Neural progenitor cell (in vitro differentiated cells): ENCODE measurements at regions not wholly inside any gene's neighbourhood (a gene's known extent, or its start where the extent isn't known, plus 50 kb on each side); places are given as distances from the start of the nearest gene placed in this dataset.

Experiments
- DNase-seq: peaks from one replicate; pipeline ENCODE4 v3.0.0-alpha.2; 2016; ENCODE audit warnings: low spot score
- H2AFZ ChIP-seq: fragments of 200-600 bp; sonication (generic); replicated peaks from 2 replicates; pipeline ENCODE4 v1.6.1; 2016; ENCODE audit warnings: antibody characterized with exemption
- H3F3A ChIP-seq: fragments of 200-600 bp; sonication (generic); 2 replicates; pipeline ENCODE4 v1.6.1; 2016; ENCODE audit warnings: antibody characterized with exemption, low read depth
- H3K27ac ChIP-seq: fragments of 200-600 bp; sonication (generic); 2 replicates; pipeline ENCODE4 v1.5.1; 2016; ENCODE audit warnings: mild to moderate bottlenecking
- H3K27me3 ChIP-seq: fragments of 200-600 bp; sonication (generic); 2 replicates; pipeline ENCODE4 v1.6.1; 2016; ENCODE audit warnings: mild to moderate bottlenecking, moderate library complexity
- H3K36me3 ChIP-seq: fragments of 200-600 bp; sonication (generic); 2 replicates; pipeline ENCODE4 v1.5.1; 2016
- H3K4me1 ChIP-seq: fragments of 200-600 bp; sonication (generic); 2 replicates; pipeline ENCODE4 v1.6.1; 2016; ENCODE audit warnings: mixed run types
- H3K4me2 ChIP-seq: fragments of 200-600 bp; sonication (generic); 2 replicates; pipeline ENCODE4 v1.6.1; 2016
- H3K4me3 ChIP-seq: fragments of 200-600 bp; sonication (generic); 2 replicates; pipeline ENCODE4 v1.5.1; 2016
- H3K79me2 ChIP-seq: fragments of 200-600 bp; sonication (generic); 2 replicates; pipeline ENCODE4 v1.6.1; 2016; ENCODE audit warnings: low read depth
- H3K9ac ChIP-seq: fragments of 200-600 bp; sonication (generic); 2 replicates; pipeline ENCODE4 v1.6.1; 2016
- H3K9me3 ChIP-seq: fragments of 200-600 bp; sonication (generic); 2 replicates; pipeline ENCODE4 v1.5.1; 2016; ENCODE audit warnings: low read depth
- H4K20me1 ChIP-seq: fragments of 200-600 bp; sonication (generic); 2 replicates; pipeline ENCODE4 v1.6.1; 2016; ENCODE audit warnings: low read depth
- H3K27ac Mint-ChIP-seq: 3 replicates; pipeline ENCODE4 v1.8.0; 2021; ENCODE audit warnings: mixed read lengths
- H3K27me3 Mint-ChIP-seq: 2 replicates; pipeline ENCODE4 v1.8.0; 2022; ENCODE audit warnings: low read depth, mild to moderate bottlenecking, inconsistent platforms, moderate library complexity, mixed read lengths; ENCODE audit not compliant: insufficient read depth
- H3K36me3 Mint-ChIP-seq: 3 replicates; pipeline ENCODE4 v1.8.0; 2021; ENCODE audit warnings: mixed read lengths
- H3K4me1 Mint-ChIP-seq: 3 replicates; pipeline ENCODE4 v1.8.0; 2021; ENCODE audit warnings: mixed read lengths
- H3K4me3 Mint-ChIP-seq: 3 replicates; pipeline ENCODE4 v1.8.0; 2021; ENCODE audit warnings: mild to moderate bottlenecking, moderate library complexity, mixed read lengths
- H3K9me3 Mint-ChIP-seq: 3 replicates; pipeline ENCODE4 v1.8.0; 2020; ENCODE audit warnings: mixed read lengths
- CTCF ChIP-seq: fragments of 200-600 bp; sonication (generic); IDR thresholded peaks from 2 replicates; pipeline ENCODE4 v1.5.1; 2017; ENCODE audit warnings: antibody characterized with exemption, mild to moderate bottlenecking
- EZH2 ChIP-seq: fragments of 200-600 bp; sonication (generic); IDR thresholded peaks from 2 replicates; pipeline ENCODE4 v1.6.1; 2017; ENCODE audit warnings: antibody characterized with exemption, mild to moderate bottlenecking, moderate library complexity
- EZH2phosphoT487 ChIP-seq: fragments of 200-600 bp; sonication (generic); IDR thresholded peaks from 2 replicates; pipeline ENCODE4 v1.6.1; 2017; ENCODE audit warnings: antibody characterized with exemption

- no peaks in the 10 kb centered on the region for H3F3A ChIP-seq
- Mint-ChIP-seq H3K36me3 (no peaks in the 10 kb centered on the region), H3K4me1 (peaks cover 5% of the 10 kb centered on the region), H3K9me3 (no peaks in the 10 kb centered on the region), H3K27me3 (peaks cover 2% of the 10 kb centered on the region), H3K27ac (no peak overlapping the region), H3K4me3 (no peak overlapping the region)
- H3K4me1 ChIP-seq = no peaks in the 10 kb centered on the region
- no peaks in the 10 kb centered on the region for H4K20me1 ChIP-seq
- H3K27me3 ChIP-seq = no peaks in the 10 kb centered on the region
- no peaks in the 10 kb centered on the region for H3K79me2 ChIP-seq
- no peaks in the 10 kb centered on the region for H3K9me3 ChIP-seq
- no peak overlapping the region for H3K27ac ChIP-seq
- no peak overlapping the region for H3K9ac ChIP-seq
- H3K36me3 ChIP-seq = no peaks in the 10 kb centered on the region
- H2AFZ ChIP-seq = no peak overlapping the region
- TF ChIP-seq EZH2phosphoT487 (no peak), EZH2 (no peak), CTCF (no peak)
- no peak overlapping the region for H3K4me3 ChIP-seq
- H3K4me2 ChIP-seq = no peak overlapping the region
- no peak for DNase-seq
Observed at GRCh38 chr5:6868171-6868570, 154.9 kb downstream of the TENT4A start.

- Histone ChIP-seq H3K79me2 (no peaks in the 10 kb centered on the region), H3K4me1 (no peaks in the 10 kb centered on the region), H2AFZ (no peak overlapping the region), H3K4me2 (no peak overlapping the region), H3F3A (no peaks in the 10 kb centered on the region), H4K20me1 (no peaks in the 10 kb centered on the region), H3K9ac (no peak overlapping the region), H3K27me3 (no peaks in the 10 kb centered on the region), H3K36me3 (no peaks in the 10 kb centered on the region), H3K27ac (no peak overlapping the region), H3K4me3 (no peak overlapping the region), H3K9me3 (no peaks in the 10 kb centered on the region)
- peaks cover 2% of the 10 kb centered on the region for H3K27me3 Mint-ChIP-seq
- H3K9me3 Mint-ChIP-seq = no peaks in the 10 kb centered on the region
- H3K27ac Mint-ChIP-seq = no peak overlapping the region
- no peaks in the 10 kb centered on the region for H3K36me3 Mint-ChIP-seq
- no peak overlapping the region for H3K4me3 Mint-ChIP-seq
- TF ChIP-seq EZH2 = no peak
- TF ChIP-seq EZH2phosphoT487 = no peak
- TF ChIP-seq CTCF = no peak
- H3K4me1 Mint-ChIP-seq = peaks cover 5% of the 10 kb centered on the region
- no peak for DNase-seq
Observed at GRCh38 chr5:6868575-6869215, 155.5 kb downstream of the TENT4A start.

GRCh38 chr5:6869677-6870076 lies 156.4 kb downstream of the TENT4A start:
- Mint-ChIP-seq H3K4me3 (no peak overlapping the region), H3K36me3 (no peaks in the 10 kb centered on the region), H3K4me1 (peaks cover 5% of the 10 kb centered on the region), H3K27me3 (peaks cover 2% of the 10 kb centered on the region), H3K9me3 (no peaks in the 10 kb centered on the region), H3K27ac (no peak overlapping the region)
- no peak overlapping the region for H3K4me3 ChIP-seq
- no peak overlapping the region for H3K27ac ChIP-seq
- H3K4me1 ChIP-seq = no peaks in the 10 kb centered on the region
- H3F3A ChIP-seq = no peaks in the 10 kb centered on the region
- no peaks in the 10 kb centered on the region for H4K20me1 ChIP-seq
- no peak for DNase-seq
- H3K4me2 ChIP-seq = no peak overlapping the region
- no peaks in the 10 kb centered on the region for H3K36me3 ChIP-seq
- H3K9ac ChIP-seq = no peak overlapping the region
- no peaks in the 10 kb centered on the region for H3K79me2 ChIP-seq
- H2AFZ ChIP-seq = no peak overlapping the region
- H3K27me3 ChIP-seq = no peaks in the 10 kb centered on the region
- no peaks in the 10 kb centered on the region for H3K9me3 ChIP-seq
- no peak for TF ChIP-seq EZH2phosphoT487
- TF ChIP-seq CTCF = no peak
- TF ChIP-seq EZH2 = no peak
